IMR-90 (cell line): ENCODE measurements at regions not wholly inside any gene's neighbourhood (a gene's known extent, or its start where the extent isn't known, plus 50 kb on each side); places are given as distances from the start of the nearest gene placed in this dataset.

Experiments
- ATAC-seq: fragments of 200-7000 bp; cut with Tn5 transposase; 2 replicates; pipeline ENCODE4 v1.9.1; 2020; ENCODE audit warnings: low read depth, mild to moderate bottlenecking, moderate library complexity
- BruUV-seq: library from RNA; stranded (reverse); fragments of 400-500 nt; replicated peaks from 2 replicates; lab custom pipeline; 2021; lab: Mats Ljungman, UMichigan
- CTCF ChIA-PET: fragments of 300-600 bp; formaldehyde crosslinking; extraction: SDS; loops from one replicate; lab custom pipeline; 2021; ENCODE audit warnings: antibody characterized with exemption; lab: Yijun Ruan, JAX
- POLR2A ChIA-PET: fragments of 300-600 bp; sonication (Branson Sonifier 250); formaldehyde crosslinking; loops from one replicate; lab custom pipeline; 2022; ENCODE audit warnings: antibody characterized with exemption; ENCODE audit not compliant: unreplicated experiment; lab: Charles Lee
- DNase-seq: peaks from one replicate; pipeline ENCODE4 v3.0.0; 2013
- H2AFZ ChIP-seq: replicated peaks from 2 replicates; pipeline ENCODE3; 2013; ENCODE audit warnings: low read length, mild to moderate bottlenecking; ENCODE audit not compliant: poor library complexity
- H2AK5ac ChIP-seq: 2 replicates; pipeline ENCODE4 v1.6.1; 2013; ENCODE audit warnings: low read depth, low read length, inconsistent platforms
- H2AK9ac ChIP-seq: replicated peaks from 2 replicates; pipeline ENCODE3; 2013; ENCODE audit warnings: mild to moderate bottlenecking, low read depth, low read length, moderate library complexity; ENCODE audit not compliant: poor library complexity
- H2BK120ac ChIP-seq: 2 replicates; pipeline ENCODE4 v1.6.1; 2013; ENCODE audit warnings: low read depth, low read length, inconsistent platforms
- H2BK15ac ChIP-seq: 3 replicates; pipeline ENCODE4 v1.6.1; 2013; ENCODE audit warnings: low read depth, low read length, inconsistent platforms
- H2BK20ac ChIP-seq: 2 replicates; pipeline ENCODE4 v1.6.1; 2013; ENCODE audit warnings: low read depth, mild to moderate bottlenecking, inconsistent platforms, low read length, moderate library complexity
- H2BK5ac ChIP-seq: 2 replicates; pipeline ENCODE4 v1.6.1; 2013; ENCODE audit warnings: mild to moderate bottlenecking, low read depth, low read length, inconsistent platforms; ENCODE audit not compliant: poor library complexity, severe bottlenecking
- H3K14ac ChIP-seq: replicated peaks from 2 replicates; pipeline ENCODE4 v1.6.1; 2013; ENCODE audit warnings: low read depth, low read length, inconsistent platforms
- H3K18ac ChIP-seq: 2 replicates; pipeline ENCODE4 v1.6.1; 2013; ENCODE audit warnings: low read depth, low read length, control low read depth
- H3K23ac ChIP-seq: 2 replicates; pipeline ENCODE4 v1.6.1; 2013; ENCODE audit warnings: low read depth, low read length, inconsistent platforms
- H3K27ac ChIP-seq: 2 replicates; pipeline ENCODE4 v1.5.1; 2013; ENCODE audit warnings: mild to moderate bottlenecking, control low read depth, low read length; ENCODE audit not compliant: insufficient read depth
- H3K27me3 ChIP-seq: 2 replicates; pipeline ENCODE4 v1.6.1; 2013; ENCODE audit warnings: low read length; ENCODE audit not compliant: control insufficient read depth, insufficient read depth
- H3K36me3 ChIP-seq: 2 replicates; pipeline ENCODE4 v1.6.1; 2013; ENCODE audit warnings: low read length, mixed read lengths; ENCODE audit not compliant: control insufficient read depth, insufficient read depth
- H3K4ac ChIP-seq: 2 replicates; pipeline ENCODE4 v1.6.1; 2013; ENCODE audit warnings: low read depth, low read length, inconsistent platforms
- H3K4me1 ChIP-seq: 2 replicates; pipeline ENCODE4 v1.6.1; 2013; ENCODE audit warnings: low read length, mixed read lengths; ENCODE audit not compliant: control insufficient read depth, insufficient read depth
- H3K4me2 ChIP-seq: 2 replicates; pipeline ENCODE4 v1.6.1; 2013; ENCODE audit warnings: low read depth, mild to moderate bottlenecking, control low read depth, low read length, moderate library complexity
- H3K4me3 ChIP-seq: 2 replicates; pipeline ENCODE4 v1.5.1; 2013; ENCODE audit warnings: low read depth, mild to moderate bottlenecking, control low read depth, low read length, moderate library complexity; ENCODE audit not compliant: insufficient read depth
- H3K56ac ChIP-seq: 2 replicates; pipeline ENCODE4 v1.6.1; 2013; ENCODE audit warnings: low read length, inconsistent platforms; ENCODE audit not compliant: insufficient read depth; ENCODE audit errors: extremely low read depth
- H3K79me1 ChIP-seq, 2 experiments: 2 replicates each; pipeline ENCODE4 v1.6.1; 2013; ENCODE audit warnings: low read length in 2 of 2, inconsistent platforms in 1 of 2, low read depth in 1 of 2
- H3K9ac ChIP-seq: 2 replicates; pipeline ENCODE4 v1.6.1; 2013; ENCODE audit warnings: low read depth, low read length, control low read depth
- H3K9me1 ChIP-seq: 2 replicates; pipeline ENCODE4 v1.6.1; 2013; ENCODE audit warnings: low read length, inconsistent platforms; ENCODE audit not compliant: insufficient read depth
- H3K9me3 ChIP-seq: 2 replicates; pipeline ENCODE4 v1.6.1; 2013; ENCODE audit warnings: low read length; ENCODE audit not compliant: control insufficient read depth, insufficient read depth
- H4K20me1 ChIP-seq: 2 replicates; pipeline ENCODE4 v1.6.1; 2013; ENCODE audit warnings: low read length, inconsistent platforms; ENCODE audit not compliant: insufficient read depth
- H4K5ac ChIP-seq: 2 replicates; pipeline ENCODE4 v1.6.1; 2013; ENCODE audit warnings: mild to moderate bottlenecking, low read depth, low read length, control low read depth
- H4K8ac ChIP-seq, 2 experiments: 2 replicates each; pipeline ENCODE4 v1.6.1; 2013; ENCODE audit warnings: low read depth in 2 of 2, low read length in 2 of 2, control low read depth in 1 of 2, inconsistent platforms in 1 of 2
- H4K91ac ChIP-seq: 2 replicates; pipeline ENCODE4 v1.6.1; 2013; ENCODE audit warnings: low read depth, low read length, inconsistent platforms; ENCODE audit not compliant: insufficient read depth
- BHLHE40 ChIP-seq: fragments of 150-350 bp; IDR thresholded peaks from 2 replicates; pipeline ENCODE4 v1.6.1; 2016; ENCODE audit warnings: mild to moderate bottlenecking, low read depth, low read length
- CEBPB ChIP-seq: IDR thresholded peaks from 2 replicates; pipeline ENCODE4 v1.6.1; 2012; ENCODE audit warnings: low read depth, low read length, improper control_type of control experiment
- CHD1 ChIP-seq: IDR thresholded peaks from 2 replicates; pipeline ENCODE4 v1.6.1; 2012; ENCODE audit warnings: low read depth, low read length, improper control_type of control experiment
- ELK1 ChIP-seq: fragments of 150-350 bp; IDR thresholded peaks from 2 replicates; pipeline ENCODE4 v1.6.1; 2016; ENCODE audit warnings: low read depth, mild to moderate bottlenecking, low read length, moderate library complexity, borderline replicate concordance
- FOS ChIP-seq: fragments of 150-350 bp; IDR thresholded peaks from 2 replicates; pipeline ENCODE4 v1.6.1; 2016; ENCODE audit warnings: low read depth, low read length
- MAFK ChIP-seq: IDR thresholded peaks from 2 replicates; pipeline ENCODE4 v1.6.1; 2012; ENCODE audit warnings: low read depth, low read length, improper control_type of control experiment
- MXI1 ChIP-seq: IDR thresholded peaks from 2 replicates; pipeline ENCODE4 v1.6.1; 2012; ENCODE audit warnings: low read depth, mild to moderate bottlenecking, low read length, moderate library complexity, borderline replicate concordance
- NFE2L2 ChIP-seq: fragments of 150-350 bp; IDR thresholded peaks from 2 replicates; pipeline ENCODE4 v1.6.1; 2016; ENCODE audit warnings: low read depth, mild to moderate bottlenecking, low read length
- RAD21 ChIP-seq: IDR thresholded peaks from 2 replicates; pipeline ENCODE4 v1.6.1; 2012; ENCODE audit warnings: low read length, improper control_type of control experiment
- RCOR1 ChIP-seq: IDR thresholded peaks from 2 replicates; pipeline ENCODE4 v1.6.1; 2012; ENCODE audit warnings: mild to moderate bottlenecking, low read length, improper control_type of control experiment; ENCODE audit not compliant: insufficient replicate concordance
- RFX5 ChIP-seq: IDR thresholded peaks from 2 replicates; pipeline ENCODE4 v1.8.0; 2012; ENCODE audit warnings: low read depth, mild to moderate bottlenecking, low read length, moderate library complexity
- SMC3 ChIP-seq: fragments of 150-350 bp; IDR thresholded peaks from 2 replicates; pipeline ENCODE4 v1.6.1; 2016; ENCODE audit warnings: low read depth, mild to moderate bottlenecking, antibody characterized with exemption, low read length, moderate library complexity
- WGBS, 2 experiments: methylation state at CpG; one replicate each; pipeline versions ENCODE4 v1.1.5 to v1.1.7; 2013; ENCODE audit warnings: missing lambda C conversion rate in 2 of 2; ENCODE audit not compliant: insufficient read length in 1 of 2; ENCODE audit errors: extremely low coverage in 2 of 2; 5-methylcytosine and 5-hydroxymethylcytosine counted together
- dilution Hi-C: fragments of 300-500 bp; cut with HindIII; formaldehyde crosslinking; loops from one replicate; pipeline ENCODE4 v1.14.3; 2018; ENCODE audit warnings: low sequenced_read_pairs; ENCODE audit not compliant: unreplicated experiment
- in situ Hi-C: fragments of 300-500 bp; cut with MboI; formaldehyde crosslinking; loops from 3 replicates; pipeline ENCODE4 v1.14.3; 2019; ENCODE audit warnings: low sequenced_read_pairs, inconsistent platforms, mixed read lengths
- intact Hi-C: fragments of 100-400 bp; cut with micrococcal nuclease; formaldehyde crosslinking; loops from 2 replicates; pipeline ENCODE4 v1.10.0; 2022
- TF ChIP-seq, protein P1 (sequence below): conservative IDR thresholded peaks from 2 replicates; pipeline ENCODE4 v1.5.1; 2012; ENCODE audit warnings: mild to moderate bottlenecking, low read depth, low read length, improper control_type of control experiment

DNA sequence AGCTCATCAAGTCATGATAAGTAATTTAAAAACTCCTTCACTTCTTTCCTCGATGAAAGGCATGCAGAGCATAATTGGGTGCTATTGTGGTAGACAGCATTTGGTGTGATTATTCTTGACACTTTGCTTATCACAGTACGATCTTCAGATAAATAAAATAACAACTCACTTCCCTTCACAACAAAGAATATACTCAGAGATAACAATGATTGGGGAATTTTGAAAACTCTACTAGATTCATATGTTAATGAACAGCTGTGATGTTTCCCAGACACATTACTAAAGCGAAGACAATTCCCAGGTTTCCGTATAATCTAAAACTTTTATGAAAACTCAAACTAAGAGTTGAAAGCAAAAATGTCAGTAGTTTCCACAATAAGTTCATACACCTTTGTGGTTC, 670.6 kb upstream of the EPHA7 start:
- no peaks in the 10 kb centered on the region for H3K4me1 ChIP-seq
- H4K8ac ChIP-seq: no peak overlapping the region
- intact Hi-C loops: no loop called here
- in situ Hi-C loops: no loop called here
- H2BK120ac ChIP-seq: no peak overlapping the region
- H3K4me3 ChIP-seq: no peak overlapping the region
- ChIA-PET CTCF (no interaction called here), POLR2A (no interaction called here)
- no peak overlapping the region for H3K18ac ChIP-seq
- no peak overlapping the region for H3K4me2 ChIP-seq
- no peaks in the 10 kb centered on the region for H3K27me3 ChIP-seq
- H3K14ac ChIP-seq: no peak overlapping the region
- H3K9ac ChIP-seq: no peak overlapping the region
- H3K9me1 ChIP-seq: no peaks in the 10 kb centered on the region
- H3K27ac ChIP-seq: no peak overlapping the region
- no peak overlapping the region for H4K91ac ChIP-seq
- no peaks in the 10 kb centered on the region for H3K36me3 ChIP-seq
- no peak for DNase-seq
- H2AK9ac ChIP-seq: no peak overlapping the region
- H3K56ac ChIP-seq: no peak overlapping the region
- BruUV-seq: no TSS peak
- H4K5ac ChIP-seq: no peak overlapping the region
- TF ChIP-seq RCOR1 (no peak), NFE2L2 (no peak), RAD21 (no peak), MAFK (no peak), BHLHE40 (no peak), CEBPB (no peak), CHD1 (no peak), SMC3 (no peak), RFX5 (no peak), ELK1 (no peak), FOS (no peak), MXI1 (no peak)
- TF ChIP-seq, protein P1, sequence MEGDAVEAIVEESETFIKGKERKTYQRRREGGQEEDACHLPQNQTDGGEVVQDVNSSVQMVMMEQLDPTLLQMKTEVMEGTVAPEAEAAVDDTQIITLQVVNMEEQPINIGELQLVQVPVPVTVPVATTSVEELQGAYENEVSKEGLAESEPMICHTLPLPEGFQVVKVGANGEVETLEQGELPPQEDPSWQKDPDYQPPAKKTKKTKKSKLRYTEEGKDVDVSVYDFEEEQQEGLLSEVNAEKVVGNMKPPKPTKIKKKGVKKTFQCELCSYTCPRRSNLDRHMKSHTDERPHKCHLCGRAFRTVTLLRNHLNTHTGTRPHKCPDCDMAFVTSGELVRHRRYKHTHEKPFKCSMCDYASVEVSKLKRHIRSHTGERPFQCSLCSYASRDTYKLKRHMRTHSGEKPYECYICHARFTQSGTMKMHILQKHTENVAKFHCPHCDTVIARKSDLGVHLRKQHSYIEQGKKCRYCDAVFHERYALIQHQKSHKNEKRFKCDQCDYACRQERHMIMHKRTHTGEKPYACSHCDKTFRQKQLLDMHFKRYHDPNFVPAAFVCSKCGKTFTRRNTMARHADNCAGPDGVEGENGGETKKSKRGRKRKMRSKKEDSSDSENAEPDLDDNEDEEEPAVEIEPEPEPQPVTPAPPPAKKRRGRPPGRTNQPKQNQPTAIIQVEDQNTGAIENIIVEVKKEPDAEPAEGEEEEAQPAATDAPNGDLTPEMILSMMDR: no peak
- dilution Hi-C loops: no loop called here
- no peaks in the 10 kb centered on the region for H3K9me3 ChIP-seq
- H2AFZ ChIP-seq: no peak overlapping the region
- WGBS, 2 experiments: no CpG with 5 or more reads among the region's 4 CpGs
- no peak overlapping the region for H2BK20ac ChIP-seq
- no peak overlapping the region for H2AK5ac ChIP-seq
- no peak for ATAC-seq
- no peak overlapping the region for H3K4ac ChIP-seq
- no peaks in the 10 kb centered on the region for H3K79me1 ChIP-seq
- H3K23ac ChIP-seq: no peak overlapping the region
- H2BK5ac ChIP-seq: no peak overlapping the region
- no peak overlapping the region for H2BK15ac ChIP-seq
- H4K20me1 ChIP-seq: no peaks in the 10 kb centered on the region
